Suppressor macrophage (primary cell): ENCODE measurements at regions not wholly inside any gene's neighbourhood (a gene's known extent, or its start where the extent isn't known, plus 50 kb on each side); places are given as distances from the start of the nearest gene placed in this dataset.

Source experiments
- DNase-seq, 4 experiments: peaks; one replicate each; pipeline ENCODE4 v3.0.0-alpha.2; 2020 to 2022

GRCh38 chr6:78397499-78397898, 469.9 kb upstream of the IRAK1BP1 start:
- DNase-seq = no peak

- DNase-seq = no peak
Measured at GRCh38 chr6:78398292-78398691, 469.1 kb upstream of the IRAK1BP1 start.

GRCh38 chr6:78400076-78400475, 467.3 kb upstream of the IRAK1BP1 start:
- DNase-seq = no peak

- no peak for DNase-seq
Measured at GRCh38 chr6:78427386-78427785, 440.0 kb upstream of the IRAK1BP1 start.

GRCh38 chr6:78430521-78430920, 436.8 kb upstream of the IRAK1BP1 start:
- no peak for DNase-seq

- no peak for DNase-seq
Measured at GRCh38 chr6:78435671-78436070, 431.7 kb upstream of the IRAK1BP1 start.

GRCh38 chr6:78436335-78436734, 431.0 kb upstream of the IRAK1BP1 start:
- DNase-seq = no peak

- DNase-seq = no peak
Measured at GRCh38 chr6:78438135-78438534, 429.2 kb upstream of the IRAK1BP1 start.

GRCh38 chr6:78460711-78461110, 406.6 kb upstream of the IRAK1BP1 start:
- DNase-seq = no peak

- DNase-seq = no peak
Measured at GRCh38 chr6:78462728-78463127, 404.6 kb upstream of the IRAK1BP1 start.

- no peak for DNase-seq
Measured at GRCh38 chr6:78465059-78465634, 402.2 kb upstream of the IRAK1BP1 start.

- no peak for DNase-seq
Measured at GRCh38 chr6:78476561-78476960, 390.8 kb upstream of the IRAK1BP1 start.

GRCh38 chr6:78482801-78483552, 384.4 kb upstream of the IRAK1BP1 start:
- DNase-seq = no peak

- no peak for DNase-seq
Measured at GRCh38 chr6:78483553-78484197, 383.7 kb upstream of the IRAK1BP1 start.

- DNase-seq = no peak
Measured at GRCh38 chr6:78484198-78485064, 382.9 kb upstream of the IRAK1BP1 start.

- no peak for DNase-seq
Measured at GRCh38 chr6:78487401-78487800, 379.9 kb upstream of the IRAK1BP1 start.

GRCh38 chr6:78489874-78490273, 377.5 kb upstream of the IRAK1BP1 start:
- DNase-seq = no peak

GRCh38 chr6:78492351-78493017, 374.9 kb upstream of the IRAK1BP1 start:
- no peak for DNase-seq

- no peak for DNase-seq
Measured at GRCh38 chr6:78500299-78501089, 366.9 kb upstream of the IRAK1BP1 start.

- no peak for DNase-seq
Measured at GRCh38 chr6:78502386-78502887, 364.9 kb upstream of the IRAK1BP1 start.

- DNase-seq = no peak
Measured at GRCh38 chr6:78505178-78505577, 362.2 kb upstream of the IRAK1BP1 start.
